Vagina (tissue), 2 donors: ENCODE measurements at regions not wholly inside any gene's neighbourhood (a gene's known extent, or its start where the extent isn't known, plus 50 kb on each side); places are given as distances from the start of the nearest gene placed in this dataset.

Experiments used
- DNase-seq, 2 donors: peaks; one replicate each; pipeline ENCODE4 v3.0.0-alpha.2; 2017; ENCODE audit errors: extremely low spot score in 2 of 2
- H3K27ac ChIP-seq: fragments of 200-600 bp; sonication (generic); one replicate; pipeline ENCODE4 v1.5.1; 2019
- H3K27me3 ChIP-seq: fragments of 200-600 bp; sonication (generic); one replicate; pipeline ENCODE4 v1.5.1; 2019
- H3K36me3 ChIP-seq, 2 donors: fragments of 200-600 bp; sonication (generic); one replicate each; pipeline ENCODE4 v1.5.1; 2017 to 2019
- H3K4me1 ChIP-seq: fragments of 200-600 bp; sonication (generic); one replicate; pipeline ENCODE4 v1.5.1; 2019
- H3K4me3 ChIP-seq, 2 donors: fragments of 200-600 bp; sonication (generic); 1 replicate in 1 of 2; 2 replicates in 1 of 2; pipeline ENCODE4 v1.5.1; 2016 to 2019
- H3K9me3 ChIP-seq: fragments of 200-600 bp; sonication (generic); one replicate; pipeline ENCODE4 v1.5.1; 2019
- CTCF ChIP-seq, 3 experiments: fragments of 450-650 bp in 2 of 3; fragments of 200-600 bp in 1 of 3; sonication (generic) in 1 of 3; IDR thresholded peaks; one replicate each; pipeline ENCODE4 v1.5.1; 2017 to 2019; ENCODE audit warnings: antibody characterized with exemption in 3 of 3, mild to moderate bottlenecking in 2 of 3, moderate library complexity in 2 of 3
- POLR2A ChIP-seq, 2 donors: fragments of 450-650 bp; IDR thresholded peaks; one replicate each; pipeline ENCODE4 v1.6.1; 2017; ENCODE audit warnings: antibody characterized with exemption in 2 of 2, mild to moderate bottlenecking in 2 of 2, moderate library complexity in 2 of 2
- POLR2AphosphoS5 ChIP-seq, 2 donors: sonication (generic); formaldehyde crosslinking; IDR thresholded peaks; one replicate each; pipeline ENCODE4 v1.9.0; 2017; ENCODE audit warnings: antibody characterized with exemption in 2 of 2, mild to moderate bottlenecking in 2 of 2, low read depth in 1 of 2; ENCODE audit not compliant: insufficient read depth in 1 of 2
- intact Hi-C: fragments of 100-400 bp; cut with DNase I; formaldehyde crosslinking; loops from one replicate; pipeline ENCODE4 v1.15.1; 2023

- Histone ChIP-seq H3K4me3 (no peak overlapping the region), H3K9me3 (no peaks in the 10 kb centered on the region), H3K27ac (no peak overlapping the region), H3K27me3 (no peaks in the 10 kb centered on the region), H3K36me3 (no peaks in the 10 kb centered on the region), H3K4me1 (no peaks in the 10 kb centered on the region)
- DNase-seq, result no peak
- TF ChIP-seq POLR2A (IDR thresholded peaks at IDR 0.05) (no peak), POLR2AphosphoS5 (IDR thresholded peaks at IDR 0.05; ENCODE audit: insufficient read depth in 1 of 2, low read depth in 1 of 2) (no peak), CTCF (IDR thresholded peaks at IDR 0.05) (no peak)
- intact Hi-C loops, result no loop called here
Observed at GRCh38 chr7:86164827-86165226, 478.9 kb upstream of the GRM3 start.

GRCh38 chr7:86158111-86158510 lies 485.6 kb upstream of the GRM3 start:
- Histone ChIP-seq H3K4me3 (no peak overlapping the region), H3K4me1 (no peaks in the 10 kb centered on the region), H3K27ac (no peak overlapping the region), H3K9me3 (no peaks in the 10 kb centered on the region), H3K27me3 (no peaks in the 10 kb centered on the region), H3K36me3 (no peaks in the 10 kb centered on the region)
- DNase-seq, result no peak
- intact Hi-C loops, result no loop called here
- no peak for TF ChIP-seq POLR2A (IDR thresholded peaks at IDR 0.05)
- TF ChIP-seq POLR2AphosphoS5 (IDR thresholded peaks at IDR 0.05; ENCODE audit: insufficient read depth in 1 of 2, low read depth in 1 of 2), result no peak
- no peak for TF ChIP-seq CTCF (IDR thresholded peaks at IDR 0.05)

- Histone ChIP-seq H3K27me3 (no peaks in the 10 kb centered on the region), H3K4me3 (no peak overlapping the region), H3K4me1 (no peaks in the 10 kb centered on the region), H3K36me3 (no peaks in the 10 kb centered on the region), H3K9me3 (no peaks in the 10 kb centered on the region), H3K27ac (no peak overlapping the region)
- DNase-seq, result no peak
- intact Hi-C loops, result no loop called here
- TF ChIP-seq CTCF (IDR thresholded peaks at IDR 0.05) (no peak), POLR2A (IDR thresholded peaks at IDR 0.05) (no peak), POLR2AphosphoS5 (IDR thresholded peaks at IDR 0.05; ENCODE audit: insufficient read depth in 1 of 2, low read depth in 1 of 2) (no peak)
Observed at GRCh38 chr7:86155623-86156022, 488.1 kb upstream of the GRM3 start.

- H3K27me3 ChIP-seq, result no peaks in the 10 kb centered on the region
- DNase-seq, result no peak
- H3K9me3 ChIP-seq, result no peaks in the 10 kb centered on the region
- TF ChIP-seq POLR2AphosphoS5 (IDR thresholded peaks at IDR 0.05; ENCODE audit: insufficient read depth in 1 of 2, low read depth in 1 of 2), result no peak
- TF ChIP-seq CTCF (IDR thresholded peaks at IDR 0.05), result no peak
- TF ChIP-seq POLR2A (IDR thresholded peaks at IDR 0.05), result no peak
- no peaks in the 10 kb centered on the region for H3K36me3 ChIP-seq
- H3K4me3 ChIP-seq, result no peak overlapping the region
- H3K4me1 ChIP-seq, result no peaks in the 10 kb centered on the region
- intact Hi-C loops, result no loop called here
- no peak overlapping the region for H3K27ac ChIP-seq
Observed at GRCh38 chr7:86152926-86153325, 490.8 kb upstream of the GRM3 start.

- intact Hi-C loops, result no loop called here
- no peaks in the 10 kb centered on the region for H3K27me3 ChIP-seq
- no peak for DNase-seq
- H3K4me1 ChIP-seq, result no peaks in the 10 kb centered on the region
- TF ChIP-seq POLR2A (IDR thresholded peaks at IDR 0.05), result no peak
- TF ChIP-seq CTCF (IDR thresholded peaks at IDR 0.05), result no peak
- TF ChIP-seq POLR2AphosphoS5 (IDR thresholded peaks at IDR 0.05; ENCODE audit: insufficient read depth in 1 of 2, low read depth in 1 of 2), result no peak
- H3K36me3 ChIP-seq, result no peaks in the 10 kb centered on the region
- H3K27ac ChIP-seq, result no peak overlapping the region
- H3K9me3 ChIP-seq, result no peaks in the 10 kb centered on the region
- no peak overlapping the region for H3K4me3 ChIP-seq
Observed at GRCh38 chr7:86149024-86149665, 494.6 kb upstream of the GRM3 start.
